MM.1S (cell line): ENCODE measurements at regions not wholly inside any gene's neighbourhood (a gene's known extent, or its start where the extent isn't known, plus 50 kb on each side); places are given as distances from the start of the nearest gene placed in this dataset.

ENCODE experiments used
- CTCF ChIP-seq: fragments of 300-600 bp; sonication (generic); IDR thresholded peaks from 2 replicates; pipeline ENCODE4 v1.5.1; 2016; ENCODE audit warnings: antibody characterized with exemption, low read length, mixed read lengths
- EZH2 ChIP-seq: fragments of 300-600 bp; sonication (generic); optimal IDR thresholded peaks from 2 replicates; pipeline ENCODE3; 2017; ENCODE audit warnings: low read depth, mild to moderate bottlenecking, antibody characterized with exemption, low read length, mixed read lengths

GRCh38 chr1:118254001-118254400, 69.0 kb upstream of the SPAG17 start:
- TF ChIP-seq EZH2: no peak
- TF ChIP-seq CTCF: no peak
